Hepatocyte (in vitro differentiated cells): ENCODE measurements at regions not wholly inside any gene's neighbourhood (a gene's known extent, or its start where the extent isn't known, plus 50 kb on each side); places are given as distances from the start of the nearest gene placed in this dataset. TPM values are rescaled to one million over a fixed set of nuclear protein-coding genes. Genes with fewer than 3 reads are reported as not detected.
"Not testable (repeated sequence)": the region's sequence is repeated elsewhere in the genome, so short reads cannot be mapped to it uniquely, and the experiment has no call there.

Source experiments
- DNase-seq: peaks from one replicate; pipeline ENCODE4 v3.0.0-alpha.2; 2016; ENCODE audit warnings: low spot score
- H2AFZ ChIP-seq: fragments of 200-600 bp; sonication (generic); 2 replicates; pipeline ENCODE4 v1.6.0; 2016; ENCODE audit warnings: antibody characterized with exemption, mild to moderate bottlenecking
- H3K27ac ChIP-seq: fragments of 200-600 bp; sonication (generic); 2 replicates; pipeline ENCODE4 v1.5.1; 2016; ENCODE audit warnings: mild to moderate bottlenecking
- H3K27me3 ChIP-seq: fragments of 200-600 bp; sonication (generic); 2 replicates; pipeline ENCODE4 v1.6.1; 2016
- H3K36me3 ChIP-seq: fragments of 200-600 bp; sonication (generic); replicated peaks from 2 replicates; pipeline ENCODE4 v1.5.1; 2016; ENCODE audit warnings: low read depth; ENCODE audit not compliant: insufficient read depth
- H3K4me1 ChIP-seq: fragments of 200-600 bp; sonication (generic); 2 replicates; pipeline ENCODE4 v1.5.1; 2016; ENCODE audit warnings: mild to moderate bottlenecking, moderate library complexity; ENCODE audit not compliant: insufficient read depth
- H3K4me2 ChIP-seq: fragments of 200-600 bp; sonication (generic); 2 replicates; pipeline ENCODE4 v1.6.0; 2016
- H3K4me3 ChIP-seq: fragments of 200-600 bp; sonication (generic); 2 replicates; pipeline ENCODE4 v1.5.1; 2016; ENCODE audit warnings: mild to moderate bottlenecking
- H3K79me2 ChIP-seq: fragments of 200-600 bp; sonication (generic); 2 replicates; pipeline ENCODE4 v1.6.0; 2017; ENCODE audit warnings: mild to moderate bottlenecking
- H3K9me2 ChIP-seq: fragments of 200-600 bp; sonication (generic); replicated peaks from 2 replicates; pipeline ENCODE4 v1.6.0; 2017; ENCODE audit warnings: mild to moderate bottlenecking; ENCODE audit not compliant: insufficient read depth
- H3K9me3 ChIP-seq: fragments of 200-600 bp; sonication (generic); 2 replicates; pipeline ENCODE4 v1.5.1; 2016; ENCODE audit warnings: low read depth, mild to moderate bottlenecking
- H4K20me1 ChIP-seq: fragments of 200-600 bp; sonication (generic); 2 replicates; pipeline ENCODE4 v1.6.0; 2016; ENCODE audit warnings: mild to moderate bottlenecking; ENCODE audit not compliant: insufficient read depth, poor library complexity, severe bottlenecking
- CTCF ChIP-seq: fragments of 200-600 bp; sonication (generic); IDR thresholded peaks from 2 replicates; pipeline ENCODE4 v1.5.1; 2016; ENCODE audit warnings: antibody characterized with exemption, mild to moderate bottlenecking; ENCODE audit not compliant: poor library complexity
- EZH2 ChIP-seq: fragments of 200-600 bp; sonication (generic); IDR thresholded peaks from 2 replicates; pipeline ENCODE4 v1.6.1; 2016; ENCODE audit warnings: antibody characterized with exemption, mild to moderate bottlenecking, borderline replicate concordance
- EZH2phosphoT487 ChIP-seq: fragments of 200-600 bp; sonication (generic); IDR thresholded peaks from one replicate; pipeline ENCODE4 v1.6.1; 2018; ENCODE audit warnings: antibody characterized with exemption, mild to moderate bottlenecking, low read depth, moderate library complexity; ENCODE audit not compliant: unreplicated experiment, severe bottlenecking
- WGBS: methylation state at CpG from one replicate; pipeline ENCODE4 v1.1.6; 2016; ENCODE audit warnings: low lambda C conversion rate; ENCODE audit errors: missing lambda C conversion rate; 5-methylcytosine and 5-hydroxymethylcytosine counted together
- microRNA counts: library from miRNA; unstranded; fragments of <30 nt; microRNA quantifications from one replicate; lab custom pipeline; 2017
- microRNA-seq: library from miRNA; unstranded; fragments of <30 nt; microRNA quantifications from one replicate; pipeline ENCODE4, GENCODE V29; 2017
- small RNA-seq: library from RNA; depleted of rRNA; stranded (forward); fragments of <200 nt; gene quantifications from one replicate; pipeline ENCODE3, GENCODE V24; 2014

DNA sequence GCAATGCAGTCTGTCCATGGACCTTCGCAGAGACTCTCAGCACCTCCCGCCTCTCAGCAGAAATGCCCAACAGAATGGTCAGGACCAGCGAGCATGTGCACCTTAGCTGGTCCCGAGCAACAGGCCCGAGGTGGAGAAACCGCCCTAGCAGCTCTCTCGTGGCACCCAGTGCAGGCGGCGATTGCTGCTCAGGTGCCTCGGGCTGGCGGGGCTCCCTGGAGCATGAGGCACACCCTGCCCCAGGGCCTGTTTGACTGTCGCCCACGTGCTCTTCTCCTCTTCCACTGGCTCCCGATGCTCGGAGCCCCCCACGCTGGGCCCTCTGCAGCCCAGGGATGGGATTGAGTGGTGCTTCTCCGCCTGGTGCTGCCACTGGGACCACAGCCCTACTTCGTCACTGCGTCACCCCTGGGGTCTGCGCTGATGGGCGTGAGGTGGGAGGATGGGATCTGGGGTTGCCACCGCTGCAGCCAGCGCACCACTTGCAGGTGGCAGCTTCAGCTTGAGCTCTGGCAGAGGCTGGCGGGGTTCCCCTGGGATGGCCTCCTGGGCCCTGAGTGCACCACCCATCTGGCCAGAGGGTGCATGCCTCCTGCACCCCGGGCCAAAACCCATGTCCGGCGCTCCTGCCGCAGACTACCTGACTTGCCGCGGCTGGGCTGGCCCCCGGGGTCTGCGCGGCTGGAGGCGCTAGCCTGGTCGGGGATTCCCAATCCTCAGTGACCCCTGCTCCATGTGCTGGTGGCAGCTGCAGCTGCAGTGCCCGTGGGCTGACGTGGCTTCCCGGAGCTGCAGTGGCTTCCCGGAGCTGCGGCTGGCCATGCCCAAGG, 244.2 kb downstream of the FOXD4L6 start:
- Histone ChIP-seq H2AFZ (no peak overlapping the region), H3K27ac (no peak overlapping the region), H3K4me1 (no peaks in the 10 kb centered on the region), H3K9me2 (no peaks in the 10 kb centered on the region), H3K9me3 (peaks cover 33% of the 10 kb centered on the region), H3K36me3 (no peaks in the 10 kb centered on the region), H3K4me2 (no peak overlapping the region), H3K27me3 (no peaks in the 10 kb centered on the region), H3K4me3 (no peak overlapping the region), H4K20me1 (no peaks in the 10 kb centered on the region), H3K79me2 (no peaks in the 10 kb centered on the region)
- TF ChIP-seq CTCF (no peak), EZH2phosphoT487 (no peak), EZH2 (no peak)
- DNase-seq = no peak
- 92% methylated on average over 40 of the region's 40 CpGs for WGBS

DNA sequence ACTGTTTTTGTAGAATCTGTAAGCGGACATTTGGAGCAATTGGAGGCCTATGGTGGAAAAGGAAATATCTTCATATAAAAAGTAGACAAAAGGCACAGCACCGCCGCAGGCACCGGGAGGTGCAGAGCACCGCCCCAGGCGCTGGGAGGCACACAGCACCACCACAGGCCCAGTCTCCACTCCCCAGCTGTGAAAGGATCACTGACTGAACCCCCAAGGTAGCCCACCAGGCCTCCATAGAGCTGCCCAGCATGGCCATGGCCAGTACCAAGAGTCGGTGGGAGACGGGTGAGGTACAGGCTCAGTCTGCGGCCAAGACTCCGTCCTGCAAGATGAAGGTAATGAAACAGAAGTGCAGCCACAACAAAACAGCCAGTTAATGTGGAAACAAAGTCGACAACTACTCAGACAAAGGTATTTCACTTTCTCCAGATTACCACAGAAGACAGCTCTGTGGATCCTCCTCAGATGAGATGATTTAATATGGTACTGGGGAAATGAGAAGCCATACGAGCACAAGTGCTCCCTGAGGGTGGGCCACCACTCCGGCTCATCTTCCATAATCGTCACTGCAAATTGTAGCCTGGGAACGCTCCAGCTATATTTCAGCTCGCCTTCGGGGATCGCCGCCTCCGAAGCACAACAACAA, 244.9 kb downstream of the FOXD4L6 start:
- H3K27ac ChIP-seq, H3K4me3 ChIP-seq, H3K79me2 ChIP-seq, H3K27me3 ChIP-seq, H3K4me2 ChIP-seq, DNase-seq, H2AFZ ChIP-seq, H3K36me3 ChIP-seq, H3K4me1 ChIP-seq, H4K20me1 ChIP-seq, H3K9me2 ChIP-seq: not testable (repeated sequence)
- peaks cover 31% of the 10 kb centered on the region for H3K9me3 ChIP-seq
- 92% methylated on average over 20 of the region's 20 CpGs for WGBS

GRCh38 chr9:40873753-40874295, 254.7 kb downstream of the FOXD4L6 start:
- peaks cover 31% of the 10 kb centered on the region for H3K9me3 ChIP-seq

GRCh38 chr9:40868437-40868836, 260.0 kb downstream of the FOXD4L6 start:
- H3K9me2 ChIP-seq, H2AFZ ChIP-seq, H3K27me3 ChIP-seq, H3K4me1 ChIP-seq, DNase-seq, H3K4me2 ChIP-seq, H3K4me3 ChIP-seq, H3K27ac ChIP-seq, H3K79me2 ChIP-seq, H3K36me3 ChIP-seq, H4K20me1 ChIP-seq: not testable (repeated sequence)
- 70% methylated on average over 4 of the region's 4 CpGs for WGBS
- H3K9me3 ChIP-seq = peaks cover 44% of the 10 kb centered on the region

More at GRCh38 chr9:40873753-40874295, 254.7 kb downstream of the FOXD4L6 start:
- H3K27me3 ChIP-seq, H3K4me3 ChIP-seq, H4K20me1 ChIP-seq, H3K9me2 ChIP-seq, H3K27ac ChIP-seq, H3K4me2 ChIP-seq, H2AFZ ChIP-seq, H3K79me2 ChIP-seq, DNase-seq, H3K36me3 ChIP-seq, H3K4me1 ChIP-seq: not testable (repeated sequence)
- WGBS = 67% methylated on average over 13 of the region's 13 CpGs

MicroRNAs in the stretch of these regions (microRNA counts, 767-probe panel; counts per million panel counts)
- microRNA hsa-miR-1299 (lab: Ali Mortazavi, UCI) = not detected

Small RNAs in the stretch of these regions (microRNA-seq; reads per million reads assigned to microRNA genes)
- gene MIR1299 = not detected

Small RNAs in the stretch of these regions (small RNA-seq; reads per million reads assigned to genes)
- gene AL353626.2 = not detected
- gene MIR1299 = not detected
